Osteoblast (primary cell): ENCODE measurements at regions not wholly inside any gene's neighbourhood (a gene's known extent, or its start where the extent isn't known, plus 50 kb on each side); places are given as distances from the start of the nearest gene placed in this dataset.

ENCODE experiments used
- DNase-seq: peaks from one replicate; pipeline ENCODE4 v3.0.0; 2011; ENCODE audit warnings: low spot score, mixed read lengths; ENCODE audit not compliant: insufficient read length; ENCODE audit errors: missing footprints
- H2AFZ ChIP-seq: 2 replicates; pipeline ENCODE4 v1.6.0; 2011; ENCODE audit warnings: mild to moderate bottlenecking, low read length
- H3K27ac ChIP-seq: 2 replicates; pipeline ENCODE4 v1.5.1; 2011; ENCODE audit warnings: mild to moderate bottlenecking, low read depth, low read length, moderate library complexity
- H3K27me3 ChIP-seq: 2 replicates; pipeline ENCODE4 v1.6.0; 2012; ENCODE audit warnings: mild to moderate bottlenecking, control low read depth, inconsistent platforms, low read length, moderate library complexity; ENCODE audit not compliant: insufficient read depth
- H3K36me3 ChIP-seq: 2 replicates; pipeline ENCODE4 v1.5.1; 2011; ENCODE audit warnings: mild to moderate bottlenecking, low read length, control low read depth, moderate library complexity; ENCODE audit not compliant: insufficient read depth
- H3K4me1 ChIP-seq: 2 replicates; pipeline ENCODE4 v1.5.1; 2011; ENCODE audit warnings: mild to moderate bottlenecking, low read length, control low read depth, moderate library complexity; ENCODE audit not compliant: insufficient read depth
- H3K4me2 ChIP-seq: 2 replicates; pipeline ENCODE4 v1.6.0; 2011; ENCODE audit warnings: mild to moderate bottlenecking, low read length; ENCODE audit not compliant: insufficient read depth
- H3K4me3 ChIP-seq: fragments of 200-600 bp; sonication (generic); 3 replicates; pipeline ENCODE4 v1.5.1; 2012; ENCODE audit warnings: mild to moderate bottlenecking, low read length, inconsistent platforms; ENCODE audit not compliant: insufficient read depth
- H3K79me2 ChIP-seq: 2 replicates; pipeline ENCODE4 v1.6.0; 2012; ENCODE audit warnings: mild to moderate bottlenecking, low read length, control low read depth, inconsistent platforms; ENCODE audit not compliant: insufficient read depth
- H3K9me3 ChIP-seq: 2 replicates; pipeline ENCODE4 v1.5.1; 2011; ENCODE audit warnings: low read depth, low read length, control low read depth
- H4K20me1 ChIP-seq: 2 replicates; pipeline ENCODE4 v1.6.0; 2012; ENCODE audit warnings: mild to moderate bottlenecking, low read length, control low read depth; ENCODE audit not compliant: insufficient read depth
- TF ChIP-seq, protein P1 (sequence below): IDR thresholded peaks from 2 replicates; pipeline ENCODE4 v1.5.1; 2011; ENCODE audit warnings: mild to moderate bottlenecking, low read depth, low read length, moderate library complexity; ENCODE audit errors: extremely low read depth

DNA sequence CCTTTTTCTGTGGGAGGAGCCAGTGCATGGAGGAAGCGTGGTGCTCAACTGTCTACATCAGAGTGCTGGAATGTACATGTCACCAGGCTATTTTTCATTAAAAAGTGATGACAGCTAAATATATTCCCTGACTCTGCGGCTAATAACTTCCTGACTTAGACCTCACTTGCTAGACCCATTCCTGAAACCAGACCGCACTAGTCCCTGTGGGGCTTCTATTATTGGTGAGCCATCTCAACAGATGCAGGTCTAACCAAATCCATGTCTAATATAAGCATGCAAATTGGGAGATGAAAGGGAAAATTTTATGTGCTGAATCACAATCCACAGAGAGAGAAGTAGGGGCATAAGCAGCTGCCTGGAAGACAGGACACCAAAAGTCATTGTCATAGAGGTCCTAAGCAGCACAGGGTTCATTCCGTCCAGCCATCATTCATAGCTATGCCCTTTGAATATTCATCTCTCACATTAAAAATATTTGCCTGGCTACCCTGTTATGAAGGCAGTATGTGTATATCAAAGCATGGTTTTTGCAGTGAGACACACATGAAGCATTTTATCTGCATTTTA is 110.9 kb upstream of the BLID start:
- Histone ChIP-seq H3K27me3 (no peaks in the 10 kb centered on the region), H3K4me3 (no peak overlapping the region), H3K27ac (no peak overlapping the region), H3K36me3 (no peaks in the 10 kb centered on the region), H2AFZ (no peak overlapping the region), H3K79me2 (no peaks in the 10 kb centered on the region), H3K4me2 (peak overlapping the region; percentile 6), H3K9me3 (no peaks in the 10 kb centered on the region), H3K4me1 (peaks cover 25% of the 10 kb centered on the region), H4K20me1 (no peaks in the 10 kb centered on the region)
- no peak for DNase-seq
- TF ChIP-seq, protein P1, sequence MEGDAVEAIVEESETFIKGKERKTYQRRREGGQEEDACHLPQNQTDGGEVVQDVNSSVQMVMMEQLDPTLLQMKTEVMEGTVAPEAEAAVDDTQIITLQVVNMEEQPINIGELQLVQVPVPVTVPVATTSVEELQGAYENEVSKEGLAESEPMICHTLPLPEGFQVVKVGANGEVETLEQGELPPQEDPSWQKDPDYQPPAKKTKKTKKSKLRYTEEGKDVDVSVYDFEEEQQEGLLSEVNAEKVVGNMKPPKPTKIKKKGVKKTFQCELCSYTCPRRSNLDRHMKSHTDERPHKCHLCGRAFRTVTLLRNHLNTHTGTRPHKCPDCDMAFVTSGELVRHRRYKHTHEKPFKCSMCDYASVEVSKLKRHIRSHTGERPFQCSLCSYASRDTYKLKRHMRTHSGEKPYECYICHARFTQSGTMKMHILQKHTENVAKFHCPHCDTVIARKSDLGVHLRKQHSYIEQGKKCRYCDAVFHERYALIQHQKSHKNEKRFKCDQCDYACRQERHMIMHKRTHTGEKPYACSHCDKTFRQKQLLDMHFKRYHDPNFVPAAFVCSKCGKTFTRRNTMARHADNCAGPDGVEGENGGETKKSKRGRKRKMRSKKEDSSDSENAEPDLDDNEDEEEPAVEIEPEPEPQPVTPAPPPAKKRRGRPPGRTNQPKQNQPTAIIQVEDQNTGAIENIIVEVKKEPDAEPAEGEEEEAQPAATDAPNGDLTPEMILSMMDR: no peak

DNA sequence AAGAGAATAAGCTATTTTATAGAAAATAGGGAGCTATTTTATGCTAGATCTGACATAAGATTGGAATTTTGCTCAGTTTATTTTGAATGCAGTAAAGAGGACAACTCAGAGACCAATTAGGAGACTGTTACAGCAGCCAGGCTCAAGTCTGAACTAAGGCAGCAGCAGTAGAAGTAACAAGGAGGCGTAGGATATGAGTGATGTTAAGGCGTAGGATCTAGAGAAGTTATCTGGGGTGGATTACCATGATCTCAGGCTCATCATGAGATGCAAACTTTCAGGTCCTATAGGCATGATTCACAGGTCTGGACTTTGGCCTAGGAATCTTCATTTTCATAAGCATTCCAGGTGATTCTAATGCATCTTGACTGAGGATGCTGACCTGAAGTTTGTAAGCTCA is 108.9 kb upstream of the BLID start:
- no peaks in the 10 kb centered on the region for H3K36me3 ChIP-seq
- TF ChIP-seq, protein P1: no peak
- H3K27ac ChIP-seq: no peak overlapping the region
- no peak overlapping the region for H3K4me2 ChIP-seq
- no peaks in the 10 kb centered on the region for H4K20me1 ChIP-seq
- no peak for DNase-seq
- H3K9me3 ChIP-seq: no peaks in the 10 kb centered on the region
- no peaks in the 10 kb centered on the region for H3K79me2 ChIP-seq
- H2AFZ ChIP-seq: peak overlapping the region; percentile 13
- no peak overlapping the region for H3K4me3 ChIP-seq
- H3K27me3 ChIP-seq: no peaks in the 10 kb centered on the region
- H3K4me1 ChIP-seq: peaks cover 30% of the 10 kb centered on the region

GRCh38 chr11:122220321-122220720 is 104.3 kb upstream of the BLID start:
- Histone ChIP-seq H3K36me3 (no peaks in the 10 kb centered on the region), H2AFZ (peak overlapping the region; percentile 13), H3K79me2 (no peaks in the 10 kb centered on the region), H3K27ac (no peak overlapping the region), H3K4me2 (no peak overlapping the region), H4K20me1 (no peaks in the 10 kb centered on the region), H3K9me3 (no peaks in the 10 kb centered on the region), H3K27me3 (no peaks in the 10 kb centered on the region), H3K4me1 (peaks cover 22% of the 10 kb centered on the region), H3K4me3 (no peak overlapping the region)
- TF ChIP-seq, protein P1: no peak
- no peak for DNase-seq

DNA sequence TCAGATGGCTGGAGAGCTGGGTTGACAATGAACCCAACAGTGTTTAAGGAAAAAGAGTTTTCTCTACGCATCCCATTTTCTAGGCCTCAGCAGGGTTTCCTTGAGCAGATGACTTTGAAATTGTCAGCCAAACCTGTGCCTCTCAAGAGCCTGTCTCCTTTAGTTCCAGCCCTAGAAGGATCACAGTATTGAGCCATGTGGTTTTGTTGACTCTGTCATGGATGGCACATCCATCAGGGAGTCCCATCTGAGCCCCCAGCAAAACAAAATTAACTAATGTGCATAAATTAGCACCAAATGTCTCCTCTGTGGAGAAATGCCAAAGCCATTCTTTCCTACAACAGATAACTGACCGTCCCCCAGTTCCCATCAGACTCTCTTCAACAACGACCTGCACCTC is 103.8 kb upstream of the BLID start:
- no peaks in the 10 kb centered on the region for H4K20me1 ChIP-seq
- no peaks in the 10 kb centered on the region for H3K36me3 ChIP-seq
- peak overlapping the region; percentile 13 for H2AFZ ChIP-seq
- no peaks in the 10 kb centered on the region for H3K79me2 ChIP-seq
- H3K27ac ChIP-seq: no peak overlapping the region
- no peak for DNase-seq
- TF ChIP-seq, protein P1: no peak
- H3K4me2 ChIP-seq: no peak overlapping the region
- H3K4me3 ChIP-seq: no peak overlapping the region
- H3K4me1 ChIP-seq: peaks cover 26% of the 10 kb centered on the region
- no peaks in the 10 kb centered on the region for H3K27me3 ChIP-seq
- no peaks in the 10 kb centered on the region for H3K9me3 ChIP-seq
